ENCODE measurements at regions not wholly inside any gene's neighbourhood (a gene's known extent, or its start where the extent isn't known, plus 50 kb on each side); places are given as distances from the start of the nearest gene placed in this dataset.

GRCh38 chr3:162777118-162777517, 1280.5 kb downstream of the OTOL1 start:
- DNase-seq = no peak

GRCh38 chr3:162780313-162780712, 1283.7 kb downstream of the OTOL1 start:
- no peak for DNase-seq

GRCh38 chr3:162799910-162800309, 1303.3 kb downstream of the OTOL1 start:
- no peak for DNase-seq

GRCh38 chr3:162802228-162802965, 1305.8 kb downstream of the OTOL1 start:
- no peak for DNase-seq

- no peak for DNase-seq
Observed at GRCh38 chr3:162810776-162811175, 1314.2 kb downstream of the OTOL1 start.

- DNase-seq = no peak
Observed at GRCh38 chr3:162842549-162843216, 1346.1 kb downstream of the OTOL1 start.

- DNase-seq = no peak
Observed at GRCh38 chr3:162845918-162846317, 1349.3 kb downstream of the OTOL1 start.

GRCh38 chr3:162847511-162847910, 1350.9 kb downstream of the OTOL1 start:
- DNase-seq = no peak

- no peak for DNase-seq
Observed at GRCh38 chr3:162863579-162863978, 1367.0 kb downstream of the OTOL1 start.

GRCh38 chr3:162865466-162865865, 1368.9 kb downstream of the OTOL1 start:
- DNase-seq = no peak

- no peak for DNase-seq
Observed at GRCh38 chr3:162879021-162879562, 1382.5 kb downstream of the OTOL1 start.

GRCh38 chr3:162884373-162884772, 1387.8 kb downstream of the OTOL1 start:
- DNase-seq = no peak

GRCh38 chr3:162892921-162893793, 1396.5 kb downstream of the OTOL1 start:
- DNase-seq = no peak

- DNase-seq = no peak
Observed at GRCh38 chr3:162897291-162897690, 1400.7 kb downstream of the OTOL1 start.

GRCh38 chr3:162932503-162932902, 1435.9 kb downstream of the OTOL1 start:
- no peak for DNase-seq

GRCh38 chr3:162933656-162934055, 1437.0 kb downstream of the OTOL1 start:
- no peak for DNase-seq

GRCh38 chr3:162936706-162937105, 1440.1 kb downstream of the OTOL1 start:
- no peak for DNase-seq

GRCh38 chr3:162938083-162938482, 1441.5 kb downstream of the OTOL1 start:
- no peak for DNase-seq

- DNase-seq = no peak
Observed at GRCh38 chr3:162945626-162946025, 1449.0 kb downstream of the OTOL1 start.

- DNase-seq = no peak
Observed at GRCh38 chr3:162956711-162957110, 1460.1 kb downstream of the OTOL1 start.

- DNase-seq = no peak
Observed at GRCh38 chr3:162960269-162960668, 1463.7 kb downstream of the OTOL1 start.

GRCh38 chr3:162970292-162970691, 1473.7 kb downstream of the OTOL1 start:
- DNase-seq = no peak

All from amygdala (tissue), 56 donors.